Panc1 (cell line): ENCODE measurements at regions not wholly inside any gene's neighbourhood (a gene's known extent, or its start where the extent isn't known, plus 50 kb on each side); places are given as distances from the start of the nearest gene placed in this dataset.
"Not testable (repeated sequence)": the region's sequence is repeated elsewhere in the genome, so short reads cannot be mapped to it uniquely, and the experiment has no call there.

Source experiments
- ATAC-seq: fragments of 200-7000 bp; cut with Tn5 transposase; 2 replicates; pipeline ENCODE4 v1.9.1; 2020; ENCODE audit warnings: mild to moderate bottlenecking, moderate library complexity
- BruUV-seq: library from RNA; stranded (reverse); fragments of 400-500 nt; replicated peaks from 2 replicates; lab custom pipeline; 2021; lab: Mats Ljungman, UMichigan
- CTCF ChIA-PET: fragments of 300-600 bp; sonication (Branson Sonifier 250); formaldehyde crosslinking; loops from one replicate; lab custom pipeline; 2022; ENCODE audit warnings: antibody characterized with exemption; lab: Charles Lee
- POLR2A ChIA-PET: fragments of 300-600 bp; sonication (Branson Sonifier 250); formaldehyde crosslinking; loops from one replicate; lab custom pipeline; 2022; ENCODE audit warnings: antibody characterized with exemption; lab: Charles Lee
- DNase-seq: peaks from one replicate; pipeline ENCODE4 v3.0.0-alpha.2; 2010; ENCODE audit warnings: low read depth, low spot score
- H3K27ac ChIP-seq: 2 replicates; pipeline ENCODE4 v1.5.1; 2011; ENCODE audit warnings: mild to moderate bottlenecking, low read length, inconsistent platforms
- H3K27me3 ChIP-seq: fragments of 200-500 bp; sonication (Bioruptor generic); 2 replicates; pipeline ENCODE4 v1.6.0; 2014; ENCODE audit warnings: low read length, inconsistent platforms; ENCODE audit not compliant: control insufficient read depth, insufficient read depth
- H3K36me3 ChIP-seq: fragments of 200-500 bp; sonication (Bioruptor generic); 2 replicates; pipeline ENCODE4 v1.5.1; 2014; ENCODE audit warnings: inconsistent platforms, mild to moderate bottlenecking, low read length, moderate library complexity; ENCODE audit not compliant: control insufficient read depth, insufficient read depth
- H3K4me1 ChIP-seq: 2 replicates; pipeline ENCODE4 v1.5.1; 2011; ENCODE audit warnings: inconsistent platforms, mild to moderate bottlenecking, low read length, moderate library complexity; ENCODE audit not compliant: control insufficient read depth, insufficient read depth
- H3K4me3 ChIP-seq, 2 experiments: 2 replicates each; pipeline ENCODE4 v1.5.1; 2011 to 2012; ENCODE audit warnings: low read depth in 2 of 2, low read length in 2 of 2, mild to moderate bottlenecking in 2 of 2, inconsistent platforms in 1 of 2, moderate library complexity in 1 of 2
- H3K9me3 ChIP-seq: fragments of 200-500 bp; sonication (Bioruptor generic); 2 replicates; pipeline ENCODE4 v1.5.1; 2014; ENCODE audit warnings: low read depth, mild to moderate bottlenecking, inconsistent platforms, low read length, moderate library complexity; ENCODE audit not compliant: control insufficient read depth, insufficient read depth
- POLR2AphosphoS5 ChIP-seq: IDR thresholded peaks from 2 replicates; pipeline ENCODE4 v1.6.1; 2012; ENCODE audit warnings: mild to moderate bottlenecking, low read depth, low read length, moderate library complexity
- SIN3A ChIP-seq: IDR thresholded peaks from 2 replicates; pipeline ENCODE4 v1.6.1; 2012; ENCODE audit warnings: low read depth, mild to moderate bottlenecking, low read length, moderate library complexity, borderline replicate concordance; ENCODE audit not compliant: insufficient read depth
- TCF7L2 ChIP-seq: IDR thresholded peaks from 2 replicates; pipeline ENCODE4 v1.6.1; 2011; ENCODE audit warnings: mild to moderate bottlenecking, low read depth, low read length, inconsistent platforms
- in situ Hi-C: cut with HindIII; loops from 2 replicates; pipeline ENCODE4 v1.10.0; 2016; ENCODE audit warnings: low sequenced_read_pairs, low pct_unique_long_range_greater_than_20kb
- intact Hi-C: fragments of 100-400 bp; cut with micrococcal nuclease; formaldehyde crosslinking; loops from one replicate; pipeline ENCODE4 v1.10.0; 2022; ENCODE audit not compliant: unreplicated experiment
- TF ChIP-seq, protein P1 (sequence below), 2 experiments: IDR thresholded peaks; 2 replicates each; pipeline ENCODE4 v1.6.1; 2011 to 2012; ENCODE audit warnings: low read depth in 2 of 2, control low read depth in 1 of 2, low read length in 1 of 2, mild to moderate bottlenecking in 1 of 2, moderate library complexity in 1 of 2; ENCODE audit not compliant: insufficient read depth in 1 of 2
- TF ChIP-seq, protein P2 (sequence below): fragments of 450-650 bp; IDR thresholded peaks from 2 replicates; pipeline ENCODE4 v1.5.1; 2017; ENCODE audit warnings: mild to moderate bottlenecking

DNA sequence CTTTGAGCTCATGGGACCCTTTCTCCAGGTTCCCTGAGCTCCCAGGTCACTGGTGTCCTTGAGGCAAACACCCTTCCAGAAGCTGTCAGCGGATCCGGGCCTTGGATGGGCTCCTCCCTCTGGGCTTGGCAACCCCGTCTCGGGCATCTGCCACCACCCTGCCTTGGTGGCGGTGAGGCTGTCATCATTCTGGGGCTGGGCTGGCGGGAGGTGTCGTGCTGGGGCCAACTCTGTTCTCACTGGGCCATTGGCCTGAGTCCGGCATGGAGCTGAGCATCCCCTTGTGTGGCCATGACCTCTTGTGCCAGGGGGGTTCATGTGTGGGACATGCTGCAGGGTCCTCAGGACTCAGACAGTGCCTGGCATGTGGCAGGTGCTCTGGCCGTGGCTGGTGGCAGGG lies 197.6 kb downstream of the LAT start:
- Histone ChIP-seq H3K27ac (no peak overlapping the region), H3K9me3 (no peaks in the 10 kb centered on the region), H3K36me3 (no peaks in the 10 kb centered on the region), H3K4me3 (no peak overlapping the region), H3K4me1 (no peaks in the 10 kb centered on the region), H3K27me3 (no peaks in the 10 kb centered on the region)
- ATAC-seq (no peak), DNase-seq (no peak)
- TF ChIP-seq SIN3A (no peak), POLR2AphosphoS5 (no peak), TCF7L2 (no peak)
- TF ChIP-seq, protein P1, sequence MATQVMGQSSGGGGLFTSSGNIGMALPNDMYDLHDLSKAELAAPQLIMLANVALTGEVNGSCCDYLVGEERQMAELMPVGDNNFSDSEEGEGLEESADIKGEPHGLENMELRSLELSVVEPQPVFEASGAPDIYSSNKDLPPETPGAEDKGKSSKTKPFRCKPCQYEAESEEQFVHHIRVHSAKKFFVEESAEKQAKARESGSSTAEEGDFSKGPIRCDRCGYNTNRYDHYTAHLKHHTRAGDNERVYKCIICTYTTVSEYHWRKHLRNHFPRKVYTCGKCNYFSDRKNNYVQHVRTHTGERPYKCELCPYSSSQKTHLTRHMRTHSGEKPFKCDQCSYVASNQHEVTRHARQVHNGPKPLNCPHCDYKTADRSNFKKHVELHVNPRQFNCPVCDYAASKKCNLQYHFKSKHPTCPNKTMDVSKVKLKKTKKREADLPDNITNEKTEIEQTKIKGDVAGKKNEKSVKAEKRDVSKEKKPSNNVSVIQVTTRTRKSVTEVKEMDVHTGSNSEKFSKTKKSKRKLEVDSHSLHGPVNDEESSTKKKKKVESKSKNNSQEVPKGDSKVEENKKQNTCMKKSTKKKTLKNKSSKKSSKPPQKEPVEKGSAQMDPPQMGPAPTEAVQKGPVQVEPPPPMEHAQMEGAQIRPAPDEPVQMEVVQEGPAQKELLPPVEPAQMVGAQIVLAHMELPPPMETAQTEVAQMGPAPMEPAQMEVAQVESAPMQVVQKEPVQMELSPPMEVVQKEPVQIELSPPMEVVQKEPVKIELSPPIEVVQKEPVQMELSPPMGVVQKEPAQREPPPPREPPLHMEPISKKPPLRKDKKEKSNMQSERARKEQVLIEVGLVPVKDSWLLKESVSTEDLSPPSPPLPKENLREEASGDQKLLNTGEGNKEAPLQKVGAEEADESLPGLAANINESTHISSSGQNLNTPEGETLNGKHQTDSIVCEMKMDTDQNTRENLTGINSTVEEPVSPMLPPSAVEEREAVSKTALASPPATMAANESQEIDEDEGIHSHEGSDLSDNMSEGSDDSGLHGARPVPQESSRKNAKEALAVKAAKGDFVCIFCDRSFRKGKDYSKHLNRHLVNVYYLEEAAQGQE (IDR thresholded peaks at IDR 0.05; ENCODE audit: insufficient read depth in 1 of 2, low read depth in 2 of 2, low read length in 1 of 2), result no peak
- TF ChIP-seq, protein P2, sequence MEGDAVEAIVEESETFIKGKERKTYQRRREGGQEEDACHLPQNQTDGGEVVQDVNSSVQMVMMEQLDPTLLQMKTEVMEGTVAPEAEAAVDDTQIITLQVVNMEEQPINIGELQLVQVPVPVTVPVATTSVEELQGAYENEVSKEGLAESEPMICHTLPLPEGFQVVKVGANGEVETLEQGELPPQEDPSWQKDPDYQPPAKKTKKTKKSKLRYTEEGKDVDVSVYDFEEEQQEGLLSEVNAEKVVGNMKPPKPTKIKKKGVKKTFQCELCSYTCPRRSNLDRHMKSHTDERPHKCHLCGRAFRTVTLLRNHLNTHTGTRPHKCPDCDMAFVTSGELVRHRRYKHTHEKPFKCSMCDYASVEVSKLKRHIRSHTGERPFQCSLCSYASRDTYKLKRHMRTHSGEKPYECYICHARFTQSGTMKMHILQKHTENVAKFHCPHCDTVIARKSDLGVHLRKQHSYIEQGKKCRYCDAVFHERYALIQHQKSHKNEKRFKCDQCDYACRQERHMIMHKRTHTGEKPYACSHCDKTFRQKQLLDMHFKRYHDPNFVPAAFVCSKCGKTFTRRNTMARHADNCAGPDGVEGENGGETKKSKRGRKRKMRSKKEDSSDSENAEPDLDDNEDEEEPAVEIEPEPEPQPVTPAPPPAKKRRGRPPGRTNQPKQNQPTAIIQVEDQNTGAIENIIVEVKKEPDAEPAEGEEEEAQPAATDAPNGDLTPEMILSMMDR, result no peak
- ChIA-PET POLR2A (no interaction called here), CTCF (no interaction called here)
- no TSS peak for BruUV-seq
- in situ Hi-C loops (no loop called here), intact Hi-C loops (no loop called here)

DNA sequence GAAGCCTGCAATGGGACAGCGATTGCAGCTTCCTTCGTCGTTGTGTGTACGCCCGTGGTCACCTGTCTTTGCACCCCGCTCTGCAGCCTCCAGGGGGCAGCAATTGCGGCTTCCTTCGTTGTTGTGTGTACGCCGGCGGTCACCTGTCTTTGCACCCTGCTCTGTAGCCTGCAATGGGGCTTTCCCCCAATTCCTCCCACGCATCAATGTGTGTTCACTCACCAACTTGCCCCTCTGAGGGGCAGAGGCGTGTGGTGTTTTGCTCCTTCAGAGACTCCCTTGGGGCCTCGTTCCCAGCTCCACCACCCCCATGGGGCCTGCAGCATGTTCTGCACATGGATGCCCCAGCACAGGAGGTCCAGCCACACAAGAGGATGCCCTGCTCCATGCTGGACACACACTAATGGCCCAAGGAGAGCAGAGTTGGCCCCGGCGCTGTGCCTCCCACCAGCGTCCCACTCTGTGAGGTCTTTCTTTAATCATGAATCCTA lies 197.1 kb downstream of the LAT start:
- H3K4me3 ChIP-seq, H3K27me3 ChIP-seq, in situ Hi-C loops, DNase-seq, ATAC-seq, H3K4me1 ChIP-seq, H3K27ac ChIP-seq, H3K9me3 ChIP-seq, CTCF ChIA-PET, intact Hi-C loops, BruUV-seq, POLR2A ChIA-PET, H3K36me3 ChIP-seq: not testable (repeated sequence)

DNA sequence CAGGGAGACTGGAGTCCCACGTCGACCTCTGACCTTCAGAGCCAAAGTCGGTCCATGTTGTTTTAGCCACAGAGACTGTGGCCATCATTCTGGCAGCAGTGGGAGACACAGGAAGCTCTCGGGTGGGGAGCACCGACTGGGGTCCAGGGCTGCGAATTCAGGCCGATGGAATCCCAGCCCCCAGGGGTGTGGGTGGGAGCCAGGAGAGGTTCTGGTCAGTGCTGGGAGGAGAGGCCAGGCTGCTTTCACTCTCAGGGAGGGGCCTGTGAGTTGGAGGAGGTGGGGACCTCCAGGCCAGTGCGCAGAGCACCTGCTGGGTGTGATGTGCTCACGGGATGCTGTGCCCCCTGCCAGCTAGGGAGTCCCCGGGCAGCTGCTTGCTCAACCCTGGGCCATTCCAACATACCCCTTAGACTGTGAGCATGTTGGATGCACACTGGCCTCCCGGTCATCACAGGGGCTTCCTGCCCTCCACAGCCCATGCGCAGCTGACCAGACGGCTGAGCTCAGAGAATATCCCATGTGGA lies 196.5 kb downstream of the LAT start:
- H3K4me1 ChIP-seq, intact Hi-C loops, H3K9me3 ChIP-seq, BruUV-seq, H3K27ac ChIP-seq, ATAC-seq, CTCF ChIA-PET, H3K4me3 ChIP-seq, H3K36me3 ChIP-seq, DNase-seq, H3K27me3 ChIP-seq, POLR2A ChIA-PET, in situ Hi-C loops: not testable (repeated sequence)

DNA sequence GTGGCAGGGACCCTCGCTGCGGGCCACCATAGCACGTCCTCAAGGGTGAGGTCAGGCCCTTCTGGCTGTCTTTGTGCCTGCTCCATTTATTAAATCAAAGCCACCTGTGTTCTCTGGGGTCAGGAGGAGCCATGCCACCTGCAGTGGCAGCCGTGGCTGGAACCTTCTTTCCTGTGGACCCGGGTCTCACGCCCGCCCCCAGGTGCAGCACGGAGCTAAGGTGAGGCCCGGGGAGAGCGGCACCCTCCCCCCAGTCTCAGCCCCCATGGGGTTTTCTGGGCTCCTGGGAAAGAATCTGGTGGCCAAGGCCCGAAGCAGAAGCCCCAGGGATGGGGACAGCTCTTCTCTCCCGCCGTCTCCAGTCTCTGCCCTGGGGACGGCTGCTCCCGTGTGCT lies 195.4 kb downstream of the LAT start:
- DNase-seq, H3K4me1 ChIP-seq, H3K36me3 ChIP-seq, H3K27ac ChIP-seq, ATAC-seq, intact Hi-C loops, POLR2A ChIA-PET, H3K27me3 ChIP-seq, H3K9me3 ChIP-seq, H3K4me3 ChIP-seq, BruUV-seq, in situ Hi-C loops, CTCF ChIA-PET: not testable (repeated sequence)

DNA sequence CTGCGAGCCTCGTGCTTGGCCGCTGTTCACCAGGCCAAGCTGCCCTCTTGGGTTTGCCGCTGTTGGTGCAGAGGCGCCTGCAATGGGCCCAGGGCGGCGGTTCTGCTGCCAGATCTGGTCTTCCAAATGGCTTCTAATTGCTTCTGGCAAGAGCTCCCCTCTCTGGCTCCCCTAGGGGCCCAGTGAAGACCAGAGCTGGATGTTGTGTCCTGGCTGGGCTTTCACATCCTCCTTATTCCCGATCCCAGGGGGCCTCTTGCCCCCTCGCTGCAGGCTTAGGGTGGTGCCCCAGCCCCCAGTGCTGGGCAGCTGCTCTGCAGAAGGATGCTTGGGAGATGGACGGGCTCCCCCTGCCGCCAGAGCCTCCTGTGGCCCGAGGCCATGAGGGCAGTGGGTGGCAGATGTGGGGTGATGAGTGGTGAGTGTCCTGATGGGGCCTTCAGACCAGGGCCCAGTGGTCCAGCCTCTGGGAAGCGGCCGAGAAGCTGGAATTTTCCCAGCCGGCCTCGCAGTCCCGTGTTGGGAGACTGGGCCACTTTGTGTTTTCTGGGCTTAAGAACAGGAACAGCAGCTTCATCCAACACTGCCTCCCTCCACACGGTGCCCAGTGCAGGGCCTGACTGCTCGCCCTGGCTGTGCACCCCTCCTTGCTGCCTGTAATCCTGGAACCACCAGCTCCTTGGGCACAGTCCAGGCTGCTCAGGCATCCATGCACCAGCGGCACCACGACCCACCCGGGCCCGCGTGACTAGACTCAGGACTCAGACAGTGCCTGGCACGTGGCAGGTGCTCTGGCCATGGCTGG lies 194.8 kb downstream of the LAT start:
- DNase-seq, H3K27me3 ChIP-seq, BruUV-seq, H3K9me3 ChIP-seq, CTCF ChIA-PET, in situ Hi-C loops, intact Hi-C loops, ATAC-seq, H3K27ac ChIP-seq, H3K36me3 ChIP-seq, POLR2A ChIA-PET, H3K4me3 ChIP-seq, H3K4me1 ChIP-seq: not testable (repeated sequence)
